ENCODE measurements at regions not wholly inside any gene's neighbourhood (a gene's known extent, or its start where the extent isn't known, plus 50 kb on each side); places are given as distances from the start of the nearest gene placed in this dataset.
"Not testable (repeated sequence)": the region's sequence is repeated elsewhere in the genome, so short reads cannot be mapped to it uniquely, and the experiment has no call there.

DNA sequence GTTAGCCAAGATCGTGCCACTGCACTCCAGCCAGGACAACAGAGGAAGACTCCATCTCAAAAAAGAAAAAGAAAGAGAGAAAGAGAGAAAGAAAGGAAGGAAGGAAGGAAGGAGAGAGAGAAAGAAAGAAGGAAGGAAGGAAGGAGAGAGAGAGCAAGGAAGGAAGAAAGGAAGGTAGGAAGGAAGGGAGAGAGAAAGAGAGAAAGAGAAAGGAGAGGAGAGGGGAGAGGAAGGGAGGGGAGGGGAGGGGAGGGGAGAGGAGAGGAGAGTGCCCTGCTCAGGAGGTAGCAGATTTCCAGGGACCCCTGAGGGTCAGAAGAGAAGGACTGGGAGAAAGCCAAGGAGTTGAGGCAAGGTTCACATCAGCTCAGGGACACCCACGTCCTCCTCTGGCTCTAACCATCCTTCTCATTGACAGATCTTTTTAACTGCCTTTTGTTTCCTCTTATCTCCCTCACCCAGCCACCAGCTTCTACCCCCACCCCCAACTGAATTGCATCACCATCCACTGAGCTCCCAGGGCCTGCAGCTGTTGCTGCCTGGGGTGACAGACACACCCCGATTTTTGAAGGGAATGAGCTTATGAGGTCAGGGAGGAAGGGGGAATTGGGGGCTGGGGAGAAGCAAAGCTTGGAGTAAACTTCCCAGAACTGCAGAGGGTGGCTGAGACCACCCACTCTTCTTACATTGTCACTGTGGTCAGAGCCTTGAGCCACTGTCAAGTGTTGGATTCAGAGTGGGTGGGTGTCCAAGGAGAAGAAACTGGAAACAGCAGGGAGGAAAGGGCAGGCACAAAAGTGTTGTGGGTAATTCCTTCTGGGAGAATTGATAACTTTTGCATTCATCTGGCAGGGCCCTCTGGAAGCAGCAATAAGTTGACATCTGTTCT lies 91.6 kb downstream of the GLUL start:
- DNase-seq (peak; percentile 45), ATAC-seq (peak; percentile 50 to 60)
- intact Hi-C loops (cut with DNase I), result loop anchor here (5.0 to 10.0 kb wide), 2 partner anchors 97 to 155 kb away; no protein-coding TSS in a partner anchor

DNA sequence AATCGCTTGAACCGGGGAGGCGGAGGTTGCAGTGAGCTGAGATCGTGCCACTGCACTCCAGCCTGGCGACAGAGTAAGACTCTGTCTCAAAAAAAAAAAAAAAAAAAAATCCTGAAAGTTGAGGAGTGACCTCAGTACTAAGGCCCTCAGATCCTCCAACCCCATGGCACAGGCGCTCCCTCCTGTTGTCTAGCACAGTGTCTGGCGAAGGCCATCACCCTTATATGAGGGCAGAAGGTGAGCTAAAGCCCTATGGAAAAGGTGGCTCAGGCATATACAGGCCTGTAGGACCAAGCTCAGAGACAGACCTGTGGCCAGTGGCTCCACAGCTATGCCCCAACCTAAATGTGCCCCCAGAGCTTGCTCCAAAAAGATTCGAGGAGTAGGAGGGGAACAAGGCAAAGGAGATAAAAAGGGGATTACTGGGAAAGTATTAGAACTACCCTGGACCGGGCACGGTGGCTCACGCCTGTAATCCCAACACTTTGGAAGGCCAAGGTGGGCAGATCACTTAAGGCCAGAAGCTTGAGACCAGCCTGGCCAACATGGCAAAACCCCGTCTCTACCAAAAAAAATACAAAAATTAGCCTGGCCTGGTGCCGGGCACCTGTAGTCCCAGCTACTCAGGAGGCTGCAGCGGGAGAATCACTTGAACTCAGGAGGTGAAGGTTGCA lies 92.4 kb downstream of the GLUL start:
- ATAC-seq, DNase-seq: not testable (repeated sequence)
- intact Hi-C loops (cut with DNase I), result loop anchor here in 1 of 2 donors (10.0 kb wide), 1 partner anchor 154 kb away; no protein-coding TSS in a partner anchor

DNA sequence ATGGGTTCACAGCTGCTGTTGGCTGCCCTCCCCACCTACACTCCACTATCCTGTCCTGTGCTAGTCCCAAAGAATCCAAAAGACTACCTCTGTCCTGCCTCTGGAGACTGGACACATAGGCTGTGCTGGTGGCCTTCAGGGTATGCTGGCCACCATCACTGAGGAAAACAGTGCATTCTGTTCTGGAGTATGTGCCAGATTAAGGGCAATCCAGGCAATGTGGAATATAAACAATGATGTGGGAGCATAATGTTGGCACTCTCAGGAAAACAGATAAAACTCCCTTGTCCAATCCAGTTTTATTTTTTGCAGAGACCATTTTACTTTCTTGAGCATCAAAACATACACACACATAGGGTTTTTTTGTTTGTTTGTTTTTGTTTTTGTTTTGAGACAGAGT lies 94.3 kb downstream of the GLUL start:
- ATAC-seq (no peak), DNase-seq (no peak)
- intact Hi-C loops (cut with DNase I), result loop anchor here in 1 of 2 donors (10.0 kb wide), 1 partner anchor 153 kb away; no protein-coding TSS in a partner anchor

DNA sequence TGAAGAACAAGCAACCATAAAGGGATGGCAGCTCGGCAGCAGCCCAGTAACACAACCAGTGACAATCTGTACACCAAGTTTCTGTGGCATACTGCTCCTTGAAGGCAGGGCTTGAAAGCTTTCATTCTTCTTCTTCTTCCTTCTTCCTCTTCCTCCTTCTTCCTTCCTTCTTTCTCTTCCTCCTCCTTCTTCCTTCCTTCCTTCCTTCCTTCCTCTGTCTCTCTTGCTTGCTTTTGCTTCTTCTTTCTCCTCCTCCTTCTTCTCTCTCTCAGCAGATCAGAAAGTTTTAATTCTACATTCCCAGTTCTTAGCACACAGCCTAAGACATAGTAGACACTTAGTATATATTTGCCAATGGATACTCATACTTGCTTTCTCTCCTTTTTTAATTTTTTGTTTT lies 95.9 kb downstream of the GLUL start:
- intact Hi-C loops (cut with DNase I), result loop anchor here in 1 of 2 donors (10.0 kb wide), 1 partner anchor 151 kb away; no protein-coding TSS in a partner anchor
- ATAC-seq (no peak), DNase-seq (no peak)

DNA sequence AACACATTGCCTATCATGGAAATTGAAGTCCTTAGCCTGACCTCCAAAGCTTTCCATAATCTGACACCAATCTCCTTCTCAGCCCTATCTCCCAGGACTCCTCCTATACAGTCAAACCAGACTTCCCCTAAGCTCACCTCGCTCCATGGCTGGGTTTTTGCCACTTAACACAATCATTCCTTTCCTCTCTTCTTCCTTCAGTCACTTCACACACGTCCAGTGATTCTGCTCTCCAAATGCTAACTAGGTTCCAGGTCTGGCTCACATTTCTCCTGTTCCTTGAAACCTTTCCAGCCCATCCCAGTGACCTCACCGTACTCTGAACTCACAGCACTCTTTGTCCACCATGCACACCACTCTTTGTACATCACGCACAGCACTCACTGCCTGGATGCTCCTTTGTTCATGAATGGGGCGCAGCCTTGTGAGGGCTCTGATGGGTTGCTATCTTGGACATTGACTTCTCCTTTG lies 98.4 kb downstream of the GLUL start:
- DNase-seq (no peak), ATAC-seq (peak in 1 of 2 donors; percentile 33)
- intact Hi-C loops (cut with DNase I), result loop anchor here (5.0 to 10.0 kb wide), 3 partner anchors 61 to 148 kb away; partner anchors contain the start of gene GLUL (in 1 of the 2)

DNA sequence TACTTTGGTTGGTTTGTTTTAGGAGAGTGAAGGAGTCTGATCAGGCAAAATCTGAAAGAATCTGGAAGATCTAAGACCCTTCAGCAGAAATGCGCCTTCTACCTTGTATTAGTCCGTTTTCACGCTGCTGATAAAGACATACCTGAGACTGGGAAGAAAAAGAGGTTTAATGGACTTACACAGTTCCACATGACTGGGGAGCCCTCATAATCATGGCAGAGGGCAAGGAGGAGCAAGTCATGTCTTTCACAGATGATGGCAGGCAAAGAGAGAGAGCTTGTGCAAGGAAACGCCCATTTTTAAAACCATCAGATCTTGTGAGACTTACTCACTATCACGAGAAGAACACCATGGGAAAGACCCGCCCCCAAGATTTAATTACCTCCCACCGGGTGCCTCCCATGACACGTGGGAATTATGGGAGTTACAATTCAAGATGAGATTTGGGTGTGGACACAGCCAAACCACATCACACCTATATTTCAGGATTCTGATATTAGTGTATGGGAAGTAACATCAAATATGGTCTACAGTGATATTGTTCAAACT lies 99.3 kb downstream of the GLUL start:
- ATAC-seq (no peak), DNase-seq (no peak)
- intact Hi-C loops (cut with DNase I), result loop anchor here (5.0 to 10.0 kb wide), 3 partner anchors 60 to 147 kb away; partner anchors contain the start of gene GLUL (in 1 of the 2)

DNA sequence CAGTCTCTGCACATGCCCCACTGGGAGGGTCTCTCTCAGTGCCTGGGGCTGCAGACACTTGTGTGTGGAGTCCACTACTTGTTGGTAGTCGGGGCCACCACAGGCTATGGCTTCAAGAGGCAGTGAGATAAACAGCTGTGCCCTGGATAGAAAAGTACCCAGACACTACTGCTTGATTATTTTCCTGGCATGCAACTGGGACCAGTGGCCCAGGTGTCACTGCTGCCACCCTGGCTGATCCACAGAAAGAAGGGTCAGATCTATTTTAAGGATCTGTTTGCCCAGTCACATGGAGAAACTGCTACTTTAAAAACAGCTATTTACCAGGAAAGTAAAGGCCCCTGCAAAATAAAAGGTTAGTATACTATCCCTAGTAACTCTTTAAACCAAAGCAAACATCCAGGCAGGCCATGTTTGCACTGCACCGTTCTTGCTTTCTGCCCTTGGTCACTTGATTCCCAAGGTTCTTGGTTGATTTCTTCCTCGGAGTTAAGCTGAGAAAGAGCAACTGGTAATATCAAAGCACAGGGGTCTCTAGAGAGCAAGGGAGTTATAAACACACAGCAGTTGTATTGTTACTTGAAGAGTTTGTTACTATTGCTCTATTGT lies 99.9 kb downstream of the GLUL start:
- ATAC-seq, result peak; percentile 50 to 55
- intact Hi-C loops (cut with DNase I), result loop anchor here (5.0 to 10.0 kb wide), 3 partner anchors 59 to 147 kb away; partner anchors contain the start of gene GLUL (in 1 of the 2)
- DNase-seq, result no peak

DNA sequence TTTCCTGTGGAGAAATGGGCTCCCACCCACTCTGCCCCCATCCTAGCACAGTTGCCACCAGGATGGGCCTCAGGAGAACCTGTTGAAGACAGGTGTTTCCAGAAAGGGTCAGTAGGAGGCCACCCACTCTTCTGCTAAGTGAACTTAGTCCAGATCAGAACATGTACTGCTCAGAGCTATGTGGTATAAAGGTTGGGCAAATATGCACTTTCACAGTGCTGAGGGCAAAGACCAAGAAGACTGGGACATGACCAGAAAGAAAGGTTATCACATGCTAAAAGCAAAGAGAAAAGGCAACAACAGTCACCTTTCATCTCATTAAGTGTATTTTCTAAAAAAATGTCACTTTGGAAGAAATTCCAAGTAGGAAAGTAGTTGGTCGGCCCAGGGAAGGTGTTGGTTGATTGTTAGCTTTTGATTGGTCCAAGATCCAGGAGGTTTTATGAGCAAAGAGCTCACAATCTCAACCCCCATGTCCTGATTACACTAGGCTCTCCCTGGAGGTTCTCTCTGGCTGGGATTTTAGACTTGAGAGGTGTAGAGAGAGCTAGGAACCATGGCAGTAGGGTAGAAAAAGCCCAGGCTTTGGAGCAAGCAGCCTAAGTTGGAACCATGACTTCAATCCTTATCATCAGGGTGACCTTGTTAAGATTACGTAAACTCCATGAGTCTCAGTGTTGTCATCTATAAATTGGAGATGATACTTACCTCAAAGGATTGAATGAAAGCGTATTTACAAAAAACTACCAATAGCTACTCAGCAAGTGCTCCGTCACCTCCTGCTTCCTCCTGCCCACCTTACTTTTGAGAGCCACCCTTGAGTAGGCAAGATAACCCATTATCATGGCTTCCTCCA lies 102.6 kb downstream of the GLUL start:
- no peak for ATAC-seq
- intact Hi-C loops (cut with DNase I), result no loop called here
- DNase-seq, result no peak

- intact Hi-C loops (cut with DNase I), result no loop called here
- DNase-seq (no peak), ATAC-seq (no peak)
Measured at GRCh38 chr1:182286761-182287160, 104.8 kb downstream of the GLUL start.

GRCh38 chr1:182283746-182284544 lies 107.6 kb downstream of the GLUL start:
- no peak for ATAC-seq
- DNase-seq, result no peak
- intact Hi-C loops (cut with DNase I), result no loop called here

GRCh38 chr1:182281541-182281940 lies 110.0 kb downstream of the GLUL start:
- peak in 1 of 2 donors; percentile 79 for ATAC-seq
- no peak for DNase-seq
- intact Hi-C loops (cut with DNase I), result no loop called here

DNA sequence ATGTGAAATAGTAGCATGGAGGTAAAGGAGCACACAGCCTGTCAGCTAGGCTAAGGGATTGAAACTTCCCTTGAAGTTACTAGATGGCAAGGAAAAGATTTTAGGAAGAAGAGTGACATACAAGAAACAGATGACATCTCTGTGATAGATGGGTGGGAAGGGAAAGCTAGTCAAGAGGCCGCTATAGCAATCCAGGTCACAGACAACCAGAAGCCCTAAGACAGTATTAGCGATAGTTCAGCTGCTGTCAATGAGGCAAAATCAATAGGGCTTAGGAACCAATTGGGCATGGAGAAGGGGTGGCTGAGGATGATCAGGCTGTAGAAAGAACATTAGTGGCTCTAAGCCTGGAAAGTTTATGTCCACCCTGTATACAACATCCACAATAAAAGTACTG lies 111.1 kb downstream of the GLUL start:
- DNase-seq, result no peak
- ATAC-seq, result no peak
- intact Hi-C loops (cut with DNase I), result no loop called here

GRCh38 chr1:182279724-182280503 lies 111.7 kb downstream of the GLUL start:
- intact Hi-C loops (cut with DNase I), result no loop called here
- no peak for DNase-seq
- peak; percentile 38 to 74 for ATAC-seq

DNA sequence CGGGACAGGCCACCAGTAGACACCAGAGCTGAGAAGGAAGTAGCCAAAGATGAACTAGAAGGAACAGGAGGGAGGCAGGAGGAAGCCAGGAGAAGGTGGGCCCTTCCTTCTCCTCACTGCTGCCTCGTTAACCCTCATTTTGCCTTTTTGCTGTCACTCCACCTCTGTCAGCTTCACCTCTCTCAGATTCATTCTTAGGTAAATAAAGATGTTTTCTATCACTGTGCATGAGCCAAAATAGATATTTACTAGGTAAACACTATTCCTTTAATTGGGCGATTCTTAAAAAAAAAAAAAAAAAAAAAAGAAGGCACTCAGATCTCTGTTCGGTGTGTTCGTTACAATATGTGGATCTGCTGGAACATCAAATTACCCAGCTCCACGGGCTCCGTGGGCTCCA lies 112.3 kb downstream of the GLUL start:
- no peak for DNase-seq
- intact Hi-C loops (cut with DNase I), result no loop called here
- no peak for ATAC-seq

GRCh38 chr1:182278144-182279054 lies 113.2 kb downstream of the GLUL start:
- no peak for DNase-seq
- intact Hi-C loops (cut with DNase I), result no loop called here
- no peak for ATAC-seq

GRCh38 chr1:182275271-182275670 lies 116.3 kb downstream of the GLUL start:
- DNase-seq (no peak), ATAC-seq (no peak)
- intact Hi-C loops (cut with DNase I), result no loop called here

Data from left cardiac atrium (tissue), 4 donors.